ENCODE measurements at regions not wholly inside any gene's neighbourhood (a gene's known extent, or its start where the extent isn't known, plus 50 kb on each side); places are given as distances from the start of the nearest gene placed in this dataset.
"Not testable (repeated sequence)": the region's sequence is repeated elsewhere in the genome, so short reads cannot be mapped to it uniquely, and the experiment has no call there.

DNA sequence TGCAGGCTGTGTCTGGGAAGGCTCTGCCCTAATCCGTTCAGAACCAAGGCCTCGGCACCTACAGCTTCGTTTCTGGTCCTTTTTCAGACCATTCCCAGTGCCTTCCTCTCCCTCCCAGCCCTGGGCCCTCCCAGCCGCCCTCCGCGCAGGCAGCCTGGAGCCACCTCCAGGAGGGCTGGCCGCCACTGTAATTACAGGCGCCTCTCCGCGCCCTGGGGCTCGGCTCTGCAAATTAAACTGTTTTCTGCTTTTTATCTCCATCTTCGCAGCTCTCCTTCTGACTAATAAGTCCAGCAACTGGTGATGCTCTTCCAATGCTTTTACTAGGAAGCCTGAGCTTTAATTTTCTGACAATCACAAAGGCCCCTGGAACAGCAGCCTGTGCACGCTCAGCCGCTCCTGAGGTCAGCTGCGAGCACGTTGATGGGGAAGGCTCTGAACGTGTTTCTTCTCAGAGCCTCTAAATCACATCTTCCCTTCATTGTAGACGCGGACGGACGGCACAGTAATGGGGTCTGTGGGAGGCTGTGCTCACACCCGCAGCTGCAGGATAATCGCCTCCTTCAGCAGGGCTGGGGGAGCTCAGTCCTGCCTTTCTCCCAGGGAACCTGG lies 194.6 kb downstream of the DLL1 start:
- no peak for DNase-seq (ENCODE audit: low read depth)

DNA sequence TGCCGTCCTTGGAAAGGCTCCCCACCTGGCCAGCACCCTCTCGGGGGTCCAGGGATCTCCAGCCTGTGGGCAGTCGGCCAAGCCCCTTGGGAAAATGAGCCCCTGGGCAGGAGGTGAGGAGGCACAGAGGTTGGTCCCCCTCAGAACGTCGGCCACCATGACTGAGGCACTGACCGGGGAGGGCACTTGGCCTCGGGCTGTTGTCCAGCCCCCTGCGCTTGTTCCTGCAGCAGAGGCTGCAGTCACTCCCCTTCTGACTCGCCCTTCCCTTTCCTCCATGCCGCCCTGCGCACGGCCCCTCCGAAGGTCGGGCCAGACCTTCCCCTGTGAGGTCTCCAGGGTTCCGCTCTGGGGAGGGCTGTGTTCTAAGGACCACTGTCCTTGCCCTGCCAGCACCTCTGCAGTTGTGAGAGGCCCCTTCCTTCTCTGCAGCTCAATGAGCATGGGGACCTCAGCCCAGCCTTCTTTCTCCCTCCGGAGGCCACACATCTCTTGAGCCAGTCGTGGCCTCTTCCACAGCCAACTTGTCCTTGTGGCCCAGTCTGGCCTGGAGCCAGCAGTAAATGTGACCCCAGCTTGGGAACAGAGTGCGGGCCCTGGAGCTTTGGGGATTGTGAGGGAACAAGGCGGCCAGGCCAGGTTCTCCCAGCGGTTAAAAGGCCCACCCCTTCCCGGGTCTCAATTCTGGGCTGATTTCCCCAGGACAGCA lies 195.5 kb downstream of the DLL1 start:
- no peak for DNase-seq (ENCODE audit: low read depth)

DNA sequence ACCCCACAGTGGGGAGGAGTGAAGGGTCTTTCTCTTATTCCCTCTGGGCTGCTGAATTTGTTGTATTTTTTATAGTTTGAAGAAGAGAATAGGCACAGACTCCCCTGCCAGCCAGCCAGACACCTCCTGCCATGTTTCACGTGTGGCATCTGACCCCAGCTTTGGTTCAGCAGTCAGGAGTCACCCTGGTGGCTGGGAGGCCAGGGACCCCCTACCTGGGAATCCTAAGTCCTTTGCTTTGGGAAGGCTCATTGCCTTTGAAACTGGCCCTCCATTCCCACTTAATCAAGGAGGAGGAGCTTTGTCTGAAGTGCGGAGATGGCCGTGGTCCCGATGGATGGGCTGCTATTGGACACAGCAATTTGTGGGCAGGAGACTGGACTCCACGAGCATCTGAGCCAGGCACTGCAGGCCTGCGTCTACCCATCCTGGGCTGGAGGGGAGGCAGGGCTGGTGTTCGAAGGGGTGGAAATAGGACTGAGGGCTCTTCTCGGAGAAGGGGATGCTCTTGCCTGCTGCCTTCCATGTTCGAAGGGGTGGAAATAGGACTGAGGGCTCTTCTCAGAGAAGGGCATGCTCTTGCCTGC lies 196.1 kb downstream of the DLL1 start:
- DNase-seq (ENCODE audit: low read depth): no peak

GRCh38 chr6:170093658-170094596 lies 197.0 kb downstream of the DLL1 start:
- no peak for DNase-seq (ENCODE audit: low read depth)

DNA sequence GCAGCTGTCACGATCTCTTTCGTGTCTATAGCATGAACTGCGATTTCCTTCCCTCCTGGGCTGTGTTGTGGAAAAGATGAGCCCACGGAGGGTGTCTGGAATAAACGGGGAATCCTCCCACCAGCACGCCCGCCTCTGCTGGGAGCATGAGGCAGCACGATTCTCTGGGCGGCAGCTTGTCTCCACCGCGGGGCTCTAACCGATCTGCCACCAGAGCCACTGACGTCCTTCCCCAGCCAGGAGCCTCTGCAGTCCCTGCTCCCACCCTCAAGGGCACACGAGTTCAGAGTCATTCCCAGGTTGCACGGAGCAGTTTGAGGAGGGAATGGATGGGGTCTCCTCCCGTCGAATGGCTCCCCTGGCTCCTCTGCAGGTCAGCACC lies 197.6 kb downstream of the DLL1 start:
- DNase-seq (ENCODE audit: low read depth): no peak

DNA sequence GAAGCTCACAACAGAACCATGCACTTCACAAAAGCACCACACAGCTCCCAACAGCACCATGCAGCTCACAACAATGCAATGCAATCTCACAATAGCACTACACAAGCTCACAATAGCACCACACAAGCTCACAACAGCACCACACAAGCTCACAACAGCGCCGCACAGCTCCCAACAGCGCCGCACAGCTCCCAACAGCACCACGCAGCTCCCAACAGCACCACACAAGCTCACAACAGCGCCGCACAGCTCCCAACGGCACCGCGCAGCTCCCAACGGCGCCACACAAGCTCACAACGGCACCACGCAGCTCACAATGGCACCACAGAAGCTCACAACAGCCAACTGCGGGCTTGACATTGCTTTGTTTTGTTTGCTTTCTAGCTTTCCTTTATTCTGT lies 198.1 kb downstream of the DLL1 start:
- no peak for DNase-seq (ENCODE audit: low read depth)

GRCh38 chr6:170091639-170092579 lies 199.0 kb downstream of the DLL1 start:
- DNase-seq (ENCODE audit: low read depth): no peak

DNA sequence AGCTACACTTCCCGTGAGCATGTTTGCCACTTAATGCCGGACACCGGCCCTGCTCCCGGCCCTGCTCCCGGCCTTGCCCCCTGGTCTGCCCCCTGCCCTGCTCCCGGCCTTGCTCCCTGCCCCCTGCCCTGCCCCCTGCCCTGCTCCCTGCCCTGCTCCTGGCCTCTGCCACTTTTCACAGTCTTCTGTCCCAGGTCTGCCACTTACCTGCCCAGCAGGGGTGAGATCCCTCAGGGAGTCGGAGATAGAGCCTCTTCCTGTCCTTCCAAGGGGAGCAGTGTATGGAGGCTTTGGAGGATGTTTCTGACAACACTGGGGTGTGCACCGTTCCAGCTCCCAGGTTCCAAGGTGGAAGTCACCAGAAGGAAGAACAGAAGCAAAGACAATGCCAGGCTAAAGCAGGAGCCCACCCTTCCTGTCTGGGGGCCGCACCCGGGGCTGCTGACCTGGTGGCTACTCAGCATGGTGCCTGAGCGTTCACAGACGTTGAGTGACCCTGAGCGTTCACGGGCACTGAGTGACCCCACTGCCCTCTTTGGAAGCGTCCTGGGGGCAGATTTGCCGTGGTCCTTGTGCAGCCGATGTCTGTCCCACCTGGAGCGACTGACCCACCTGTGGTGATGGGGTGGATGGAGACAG lies 199.8 kb downstream of the DLL1 start:
- DNase-seq (ENCODE audit: low read depth): no peak

- DNase-seq (ENCODE audit: low read depth): no peak
Measured at GRCh38 chr6:170090561-170090960, 200.3 kb downstream of the DLL1 start.

DNA sequence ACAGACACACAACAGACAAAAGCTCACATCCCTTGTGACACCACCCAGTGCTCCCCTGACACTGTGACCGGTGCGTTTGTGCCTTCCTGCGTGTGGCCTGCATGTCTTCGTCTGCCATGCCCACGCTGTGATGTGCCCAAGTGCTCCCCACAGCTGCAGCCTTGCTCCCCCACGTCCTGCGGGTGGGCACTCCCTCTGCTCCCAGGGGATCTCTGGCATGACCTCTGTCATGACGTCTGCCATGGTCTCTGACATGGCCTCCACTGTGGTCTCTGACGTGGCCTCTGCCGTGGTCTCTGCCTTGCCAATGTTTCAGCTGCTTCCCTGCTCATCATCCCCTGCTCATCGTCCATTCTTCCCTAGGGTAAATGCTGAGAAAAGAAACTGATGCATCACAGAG lies 200.9 kb downstream of the DLL1 start:
- DNase-seq (ENCODE audit: low read depth): no peak

DNA sequence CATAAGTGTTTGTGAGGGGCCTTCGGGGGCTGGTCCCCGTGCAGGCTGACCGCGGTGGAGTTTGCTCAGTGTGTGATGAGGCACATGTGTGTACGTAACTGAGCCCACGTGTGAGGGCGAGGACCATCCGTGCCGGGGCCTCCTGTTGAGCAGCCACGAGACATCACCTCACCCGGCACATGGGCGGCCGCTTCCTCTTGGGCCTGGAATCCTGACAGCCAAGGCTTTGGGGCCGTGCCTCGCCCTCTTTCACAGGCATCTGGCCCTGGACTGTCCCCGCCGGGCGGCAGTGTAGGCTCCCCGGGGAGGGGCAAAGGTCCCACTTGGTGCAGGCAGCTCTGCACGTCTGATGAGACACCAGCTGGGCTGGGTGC lies 202.3 kb downstream of the DLL1 start:
- no peak for DNase-seq (ENCODE audit: low read depth)

DNA sequence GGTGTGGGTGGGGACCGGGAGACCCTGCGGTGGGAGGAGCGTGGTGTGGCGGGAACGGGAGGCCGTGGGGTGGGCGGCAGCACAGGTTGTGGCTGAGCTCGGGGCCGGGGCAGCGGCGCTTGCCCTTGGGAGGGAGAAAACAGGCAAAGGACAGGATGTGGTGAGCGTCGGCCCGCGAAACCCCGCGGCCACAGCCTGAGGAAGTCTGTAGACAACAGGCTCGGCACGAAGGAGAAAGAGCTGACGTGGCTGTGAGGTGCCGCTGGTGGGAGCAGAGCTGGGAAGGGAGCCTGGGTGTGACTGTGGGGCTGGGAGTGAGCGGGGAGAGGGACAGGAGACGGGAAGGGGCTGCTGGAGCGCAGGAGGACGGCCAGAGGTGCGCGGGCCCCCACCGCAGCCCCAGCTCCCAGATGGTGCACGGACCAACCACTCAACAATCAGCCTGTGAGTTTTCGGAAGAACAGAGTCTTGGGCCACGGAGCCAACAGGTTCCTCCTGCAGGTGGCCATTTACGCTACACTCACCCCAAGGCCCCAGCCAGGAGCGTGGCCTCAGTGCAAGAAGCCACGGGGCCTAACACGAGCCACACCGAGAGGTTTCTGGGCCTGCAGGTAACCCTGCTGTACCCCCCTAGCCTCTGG lies 202.8 kb downstream of the DLL1 start:
- DNase-seq (ENCODE audit: low read depth): no peak

GRCh38 chr6:170087421-170087780 lies 203.5 kb downstream of the DLL1 start:
- DNase-seq (ENCODE audit: low read depth): not testable (repeated sequence)

- no peak for DNase-seq (ENCODE audit: low read depth)
Measured at GRCh38 chr6:170086639-170087420, 204.0 kb downstream of the DLL1 start.

GRCh38 chr6:170085475-170086401 lies 205.1 kb downstream of the DLL1 start:
- no peak for DNase-seq (ENCODE audit: low read depth)

DNA sequence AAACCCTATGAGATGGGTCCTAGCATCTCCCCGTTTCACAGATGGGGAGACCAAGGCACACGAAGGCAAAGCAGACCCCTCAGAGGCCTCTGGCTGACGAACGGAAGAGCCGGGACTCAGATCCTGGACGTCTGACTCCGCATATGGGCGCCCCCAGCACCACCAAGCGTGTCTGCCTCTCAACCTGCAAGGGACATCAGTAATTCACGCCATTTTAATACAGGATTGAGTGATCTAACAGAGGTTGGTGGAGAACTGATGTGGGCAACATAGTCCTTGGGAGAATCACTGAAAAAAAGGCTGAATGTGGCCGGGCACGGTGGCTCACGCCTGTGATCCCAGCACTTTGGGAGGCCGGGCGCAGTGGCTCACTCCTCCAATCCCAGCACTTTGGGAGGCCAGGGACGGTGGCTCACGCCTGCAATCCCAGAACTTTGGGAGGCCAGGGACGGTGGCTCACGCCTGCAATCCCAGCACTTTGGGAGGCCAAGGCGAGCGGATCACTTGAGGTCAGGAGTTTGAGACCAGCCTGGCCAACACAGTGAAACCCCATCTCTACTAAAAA lies 206.6 kb downstream of the DLL1 start:
- DNase-seq (ENCODE audit: low read depth): no peak

- DNase-seq (ENCODE audit: low read depth): no peak
Measured at GRCh38 chr6:170083236-170084051, 207.4 kb downstream of the DLL1 start.

Measured in stimulated activated CD4-positive, alpha-beta T cell treated with anti-CD3 and anti-CD28 coated beads, Interleukin-2, amount 100 ng/mL, for 4 hours (primary cell).